WERI-Rb-1 (cell line): ENCODE measurements at regions not wholly inside any gene's neighbourhood (a gene's known extent, or its start where the extent isn't known, plus 50 kb on each side); places are given as distances from the start of the nearest gene placed in this dataset.

ENCODE experiments used
- DNase-seq: peaks from one replicate; pipeline ENCODE4 v3.0.0-alpha.2; 2020
- H3K27ac ChIP-seq: fragments of 250-450 bp; sonication (Bioruptor Pico); 2 replicates; pipeline ENCODE4 v1.5.1; 2020; ENCODE audit warnings: mild to moderate bottlenecking, moderate library complexity
- H3K27me3 ChIP-seq: fragments of 250-450 bp; sonication (Bioruptor Pico); 2 replicates; pipeline ENCODE4 v1.5.1; 2021; ENCODE audit warnings: mild to moderate bottlenecking, low read depth, moderate library complexity; ENCODE audit not compliant: insufficient read depth, severe bottlenecking
- H3K36me3 ChIP-seq: fragments of 250-450 bp; sonication (Bioruptor Pico); 2 replicates; pipeline ENCODE4 v1.5.1; 2020; ENCODE audit warnings: mild to moderate bottlenecking, moderate library complexity
- H3K4me3 ChIP-seq: 2 replicates; pipeline ENCODE4 v1.5.1; 2011; ENCODE audit warnings: low read depth, mild to moderate bottlenecking, control low read depth, low read length
- H3K9me3 ChIP-seq: fragments of 250-450 bp; sonication (Bioruptor Pico); 2 replicates; pipeline ENCODE4 v1.5.1; 2021; ENCODE audit warnings: mild to moderate bottlenecking, moderate library complexity; ENCODE audit not compliant: severe bottlenecking
- CTCF ChIP-seq: IDR thresholded peaks from 2 replicates; pipeline ENCODE4 v1.5.1; 2011; ENCODE audit warnings: low read depth, mild to moderate bottlenecking, control low read depth, inconsistent platforms, low read length

- Histone ChIP-seq H3K9me3 (no peaks in the 10 kb centered on the region), H3K4me3 (no peak overlapping the region), H3K27me3 (no peaks in the 10 kb centered on the region), H3K36me3 (no peaks in the 10 kb centered on the region), H3K27ac (no peak overlapping the region)
- DNase-seq: peak; percentile 72
- TF ChIP-seq CTCF: peak; percentile 81
Observed at GRCh38 chr22:44625981-44626687, 75.9 kb upstream of the PRR5 start.

GRCh38 chr22:44625421-44625760, 76.6 kb upstream of the PRR5 start:
- Histone ChIP-seq H3K4me3 (no peak overlapping the region), H3K36me3 (no peaks in the 10 kb centered on the region), H3K27me3 (no peaks in the 10 kb centered on the region), H3K9me3 (no peaks in the 10 kb centered on the region), H3K27ac (no peak overlapping the region)
- DNase-seq: no peak
- no peak for TF ChIP-seq CTCF

- Histone ChIP-seq H3K27ac (peak overlapping the region; percentile 18; the same call in 1 of the 2 replicates), H3K9me3 (no peaks in the 10 kb centered on the region), H3K4me3 (no peak overlapping the region), H3K36me3 (no peaks in the 10 kb centered on the region), H3K27me3 (no peaks in the 10 kb centered on the region)
- TF ChIP-seq CTCF: no peak
- DNase-seq: no peak
Observed at GRCh38 chr22:44624689-44625420, 77.1 kb upstream of the PRR5 start.

GRCh38 chr22:44623771-44624510, 78.1 kb upstream of the PRR5 start:
- H3K36me3 ChIP-seq: no peaks in the 10 kb centered on the region
- peak; percentile 75 for DNase-seq

GRCh38 chr22:44622679-44623078, 79.3 kb upstream of the PRR5 start:
- Histone ChIP-seq H3K4me3 (no peak overlapping the region), H3K9me3 (no peaks in the 10 kb centered on the region), H3K27me3 (no peaks in the 10 kb centered on the region), H3K36me3 (no peaks in the 10 kb centered on the region), H3K27ac (peak overlapping the region; percentile 92; the same call in 1 of the 2 replicates)
- DNase-seq: no peak
- TF ChIP-seq CTCF: no peak

More at GRCh38 chr22:44623771-44624510, 78.1 kb upstream of the PRR5 start:
- no peaks in the 10 kb centered on the region for H3K27me3 ChIP-seq
- peak overlapping the region; percentile 51 for H3K27ac ChIP-seq
- TF ChIP-seq CTCF: peak; percentile 91
- H3K9me3 ChIP-seq: no peaks in the 10 kb centered on the region
- H3K4me3 ChIP-seq: no peak overlapping the region
